ENCODE measurements at regions not wholly inside any gene's neighbourhood (a gene's known extent, or its start where the extent isn't known, plus 50 kb on each side); places are given as distances from the start of the nearest gene placed in this dataset.

GRCh38 chr13:58087566-58087965 is 456.0 kb downstream of the PCDH17 start:
- Histone ChIP-seq H2AFZ (ENCODE audit: low read depth, low read length) (no peak overlapping the region), H3K9ac (ENCODE audit: low read length) (no peak overlapping the region), H3K9me2 (ENCODE audit: insufficient read depth, low read length) (no peaks in the 10 kb centered on the region), H4K20me1 (ENCODE audit: insufficient read depth) (no peaks in the 10 kb centered on the region), H3K36me3 (ENCODE audit: insufficient read depth, low read length) (no peaks in the 10 kb centered on the region), H3K4me2 (ENCODE audit: low read length) (no peak overlapping the region), H3K79me2 (replicated peaks; ENCODE audit: insufficient read depth, low read length) (no peaks in the 10 kb centered on the region), H3K27me3 (ENCODE audit: insufficient read depth, low read depth, low read length) (no peaks in the 10 kb centered on the region), H3F3A (ENCODE audit: insufficient read depth, low read length, poor library complexity, severe bottlenecking) (no peaks in the 10 kb centered on the region), H3K9me3 (ENCODE audit: low read length) (no peaks in the 10 kb centered on the region), H3K27ac (ENCODE audit: low read length) (no peak overlapping the region), H3K4me3 (ENCODE audit: low read length) (no peak overlapping the region)
- no peak for TF ChIP-seq EP300 (conservative IDR thresholded peaks at IDR 0.05; ENCODE audit: poor library complexity, severe bottlenecking)
- TF ChIP-seq SMC3 (conservative IDR thresholded peaks at IDR 0.05; ENCODE audit: poor library complexity): no peak
- TF ChIP-seq RAD21 (conservative IDR thresholded peaks at IDR 0.05): no peak
- no peak for TF ChIP-seq POLR2AphosphoS5 (IDR thresholded peaks at IDR 0.05)
- TF ChIP-seq REST (IDR thresholded peaks at IDR 0.05; ENCODE audit: borderline replicate concordance): no peak
- no peak for TF ChIP-seq TAF1 (IDR thresholded peaks at IDR 0.05; ENCODE audit: low read depth)
- TF ChIP-seq MXI1 (conservative IDR thresholded peaks at IDR 0.05; ENCODE audit: poor library complexity, severe bottlenecking): no peak
- no peak for TF ChIP-seq EZH2 (IDR thresholded peaks at IDR 0.05; ENCODE audit: borderline replicate concordance, insufficient read depth, low read length, poor library complexity, severe bottlenecking)
- TF ChIP-seq CTCF (IDR thresholded peaks at IDR 0.05; ENCODE audit: poor library complexity, severe bottlenecking): no peak

- H3K36me3 ChIP-seq (ENCODE audit: insufficient read depth, low read length): no peaks in the 10 kb centered on the region
- TF ChIP-seq RAD21 (conservative IDR thresholded peaks at IDR 0.05) (no peak), CTCF (IDR thresholded peaks at IDR 0.05; ENCODE audit: poor library complexity, severe bottlenecking) (no peak), EP300 (conservative IDR thresholded peaks at IDR 0.05; ENCODE audit: poor library complexity, severe bottlenecking) (no peak)
- H3K9me2 ChIP-seq (ENCODE audit: insufficient read depth, low read length): no peaks in the 10 kb centered on the region
- no peak overlapping the region for H3K4me3 ChIP-seq (ENCODE audit: low read length)
- no peak overlapping the region for H3K27ac ChIP-seq (ENCODE audit: low read length)
- no peak overlapping the region for H3K4me2 ChIP-seq (ENCODE audit: low read length)
- H3F3A ChIP-seq (ENCODE audit: insufficient read depth, low read length, poor library complexity, severe bottlenecking): no peaks in the 10 kb centered on the region
- no peaks in the 10 kb centered on the region for H4K20me1 ChIP-seq (ENCODE audit: insufficient read depth)
- H3K9me3 ChIP-seq (ENCODE audit: low read length): no peaks in the 10 kb centered on the region
- no peak overlapping the region for H2AFZ ChIP-seq (ENCODE audit: low read depth, low read length)
- no peaks in the 10 kb centered on the region for H3K79me2 ChIP-seq (replicated peaks; ENCODE audit: insufficient read depth, low read length)
- no peaks in the 10 kb centered on the region for H3K27me3 ChIP-seq (ENCODE audit: insufficient read depth, low read depth, low read length)
- H3K9ac ChIP-seq (ENCODE audit: low read length): no peak overlapping the region
Observed at GRCh38 chr13:58093394-58093793, 461.9 kb downstream of the PCDH17 start.
